Trophoblast cell (in vitro differentiated cells and primary cell): ENCODE measurements at regions not wholly inside any gene's neighbourhood (a gene's known extent, or its start where the extent isn't known, plus 50 kb on each side); places are given as distances from the start of the nearest gene placed in this dataset.

Experiments used
- DNase-seq, 2 donors: peaks; one replicate each; pipeline ENCODE4 v3.0.0-alpha.2; 2016
- H2AFZ ChIP-seq: 2 replicates; pipeline ENCODE4 v1.6.1; 2013; ENCODE audit warnings: low read length, moderate library complexity, mild to moderate bottlenecking; ENCODE audit not compliant: insufficient read depth, poor library complexity
- H2AK5ac ChIP-seq: 2 replicates; pipeline ENCODE4 v1.6.1; 2013; ENCODE audit warnings: mild to moderate bottlenecking, low read length
- H2BK120ac ChIP-seq: 2 replicates; pipeline ENCODE4 v1.6.1; 2013; ENCODE audit warnings: low read length, mild to moderate bottlenecking, moderate library complexity; ENCODE audit not compliant: insufficient read depth, poor library complexity
- H2BK12ac ChIP-seq: 2 replicates; pipeline ENCODE4 v1.6.1; 2013; ENCODE audit warnings: mild to moderate bottlenecking, low read length, moderate library complexity
- H2BK5ac ChIP-seq: 2 replicates; pipeline ENCODE4 v1.6.1; 2013; ENCODE audit warnings: low read length, low read depth, moderate library complexity, mild to moderate bottlenecking; ENCODE audit not compliant: poor library complexity
- H3K14ac ChIP-seq: 2 replicates; pipeline ENCODE4 v1.6.1; 2013; ENCODE audit warnings: mild to moderate bottlenecking, low read length
- H3K18ac ChIP-seq: 2 replicates; pipeline ENCODE4 v1.6.1; 2013; ENCODE audit warnings: mild to moderate bottlenecking, low read length
- H3K23ac ChIP-seq: 2 replicates; pipeline ENCODE4 v1.6.1; 2013; ENCODE audit warnings: low read length
- H3K27ac ChIP-seq: 2 replicates; pipeline ENCODE4 v1.5.1; 2013; ENCODE audit warnings: low read depth, mild to moderate bottlenecking, inconsistent platforms, low read length, moderate library complexity
- H3K27me3 ChIP-seq: 2 replicates; pipeline ENCODE4 v1.6.1; 2013; ENCODE audit warnings: inconsistent platforms, mild to moderate bottlenecking, low read length, moderate library complexity; ENCODE audit not compliant: insufficient read depth
- H3K36me3 ChIP-seq, 2 experiments: 1 replicate in 1 of 2; 2 replicates in 1 of 2; pipeline ENCODE4 v1.6.1; 2013; ENCODE audit warnings: low read length in 2 of 2, mild to moderate bottlenecking in 2 of 2, moderate library complexity in 1 of 2; ENCODE audit not compliant: insufficient read depth in 2 of 2, control insufficient read depth in 1 of 2
- H3K4ac ChIP-seq: 2 replicates; pipeline ENCODE4 v1.6.1; 2013; ENCODE audit warnings: low read depth, mild to moderate bottlenecking, low read length, moderate library complexity
- H3K4me1 ChIP-seq, 2 experiments: 1 replicate in 1 of 2; 2 replicates in 1 of 2; pipeline ENCODE4 v1.6.1; 2013; ENCODE audit warnings: low read length in 2 of 2, mild to moderate bottlenecking in 2 of 2, moderate library complexity in 1 of 2; ENCODE audit not compliant: insufficient read depth in 2 of 2, control insufficient read depth in 1 of 2
- H3K4me2 ChIP-seq: 2 replicates; pipeline ENCODE4 v1.6.1; 2013; ENCODE audit warnings: inconsistent platforms, mild to moderate bottlenecking, low read length, moderate library complexity
- H3K4me3 ChIP-seq: 2 replicates; pipeline ENCODE4 v1.5.1; 2013; ENCODE audit warnings: mild to moderate bottlenecking, low read depth, low read length, inconsistent platforms
- H3K79me1 ChIP-seq: one replicate; pipeline ENCODE4 v1.6.1; 2013; ENCODE audit warnings: low read length
- H3K79me2 ChIP-seq: 2 replicates; pipeline ENCODE4 v1.6.1; 2013; ENCODE audit warnings: low read length, mild to moderate bottlenecking; ENCODE audit not compliant: control insufficient read depth, insufficient read depth, poor library complexity
- H3K9ac ChIP-seq: 2 replicates; pipeline ENCODE4 v1.6.1; 2013; ENCODE audit warnings: mild to moderate bottlenecking, low read length
- H3K9me3 ChIP-seq: 2 replicates; pipeline ENCODE4 v1.6.1; 2013; ENCODE audit warnings: low read depth, mild to moderate bottlenecking, control low read depth, inconsistent platforms, low read length; ENCODE audit not compliant: insufficient read depth
- H4K12ac ChIP-seq: 2 replicates; pipeline ENCODE4 v1.6.1; 2013; ENCODE audit warnings: low read depth, mild to moderate bottlenecking, low read length, moderate library complexity
- H4K8ac ChIP-seq: 2 replicates; pipeline ENCODE4 v1.6.1; 2013; ENCODE audit warnings: low read depth, mild to moderate bottlenecking, low read length, moderate library complexity
- H4K91ac ChIP-seq: one replicate; pipeline ENCODE4 v1.6.1; 2013; ENCODE audit warnings: low read depth, mild to moderate bottlenecking, low read length, moderate library complexity
- WGBS: extraction: QIAGEN DNeasy Blood & Tissue Kit; methylation state at CpG from one replicate; pipeline ENCODE4 v1.1.7; 2013; ENCODE audit warnings: missing lambda C conversion rate; ENCODE audit not compliant: insufficient read length, insufficient coverage; ENCODE audit errors: extremely low coverage; 5-methylcytosine and 5-hydroxymethylcytosine counted together

- Histone ChIP-seq H2AK5ac (no peak overlapping the region), H4K12ac (no peak overlapping the region)
Observed at GRCh38 chr5:5593391-5593790, 170.9 kb downstream of the ICE1 start.

GRCh38 chr5:5592541-5592940 lies 170.1 kb downstream of the ICE1 start:
- Histone ChIP-seq H3K79me1 (no peaks in the 10 kb centered on the region), H3K36me3 (no peaks in the 10 kb centered on the region), H3K14ac (no peak overlapping the region), H2BK5ac (no peak overlapping the region), H3K4me1 (no peaks in the 10 kb centered on the region), H3K4ac (no peak overlapping the region), H3K23ac (no peak overlapping the region), H2BK12ac (no peak overlapping the region), H4K91ac (no peak overlapping the region), H2AK5ac (no peak overlapping the region), H3K4me2 (no peak overlapping the region), H3K4me3 (no peak overlapping the region), H4K12ac (no peak overlapping the region), H3K9ac (no peak overlapping the region), H4K8ac (no peak overlapping the region), H3K9me3 (no peaks in the 10 kb centered on the region), H3K27me3 (no peaks in the 10 kb centered on the region), H3K79me2 (no peaks in the 10 kb centered on the region), H2BK120ac (no peak overlapping the region), H3K27ac (no peak overlapping the region), H3K18ac (no peak overlapping the region), H2AFZ (no peak overlapping the region)
- no peak for DNase-seq
- WGBS, result no CpG with 5 or more reads among the region's 5 CpGs

More at GRCh38 chr5:5593391-5593790, 170.9 kb downstream of the ICE1 start:
- no peak for DNase-seq
- no peak overlapping the region for H3K4me3 ChIP-seq
- H3K27me3 ChIP-seq, result no peaks in the 10 kb centered on the region
- no peak overlapping the region for H2AFZ ChIP-seq
- no peak overlapping the region for H3K23ac ChIP-seq
- H3K9ac ChIP-seq, result no peak overlapping the region
- no peak overlapping the region for H3K4me2 ChIP-seq
- no peak overlapping the region for H3K18ac ChIP-seq
- H3K79me2 ChIP-seq, result no peaks in the 10 kb centered on the region
- no peaks in the 10 kb centered on the region for H3K9me3 ChIP-seq
- H3K79me1 ChIP-seq, result no peaks in the 10 kb centered on the region
- H2BK5ac ChIP-seq, result no peak overlapping the region
- no peak overlapping the region for H4K8ac ChIP-seq
- H2BK120ac ChIP-seq, result no peak overlapping the region
- H2BK12ac ChIP-seq, result no peak overlapping the region
- H3K14ac ChIP-seq, result no peak overlapping the region
- H4K91ac ChIP-seq, result no peak overlapping the region
- no peak overlapping the region for H3K27ac ChIP-seq
- no peaks in the 10 kb centered on the region for H3K4me1 ChIP-seq
- no peak overlapping the region for H3K4ac ChIP-seq
- H3K36me3 ChIP-seq, result no peaks in the 10 kb centered on the region

DNA sequence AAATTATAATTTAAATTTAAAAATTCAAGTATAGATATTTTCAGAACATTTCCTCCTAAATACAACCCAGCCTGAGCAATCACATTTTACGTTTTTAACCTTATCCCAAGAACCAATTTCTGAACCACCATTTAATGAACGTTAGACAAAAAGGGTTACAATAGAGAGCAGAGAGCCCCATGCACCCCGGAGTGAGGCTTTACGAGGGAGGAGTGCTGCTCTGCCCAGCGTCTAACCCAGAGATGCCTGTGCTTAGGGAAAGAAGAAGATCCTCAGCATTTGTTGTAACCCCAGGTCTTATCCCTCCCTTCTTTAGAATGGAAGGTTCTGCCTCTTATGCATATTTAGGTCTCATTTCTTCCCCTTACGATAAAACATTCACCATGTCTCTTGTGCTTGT lies 169.1 kb downstream of the ICE1 start:
- Histone ChIP-seq H3K4me2 (no peak overlapping the region), H2AFZ (no peak overlapping the region), H2BK5ac (no peak overlapping the region), H3K36me3 (no peaks in the 10 kb centered on the region), H3K4me1 (no peaks in the 10 kb centered on the region), H3K23ac (no peak overlapping the region), H3K79me1 (no peaks in the 10 kb centered on the region), H3K4ac (no peak overlapping the region), H3K27ac (no peak overlapping the region), H3K27me3 (no peaks in the 10 kb centered on the region), H2AK5ac (no peak overlapping the region), H4K12ac (no peak overlapping the region), H3K4me3 (no peak overlapping the region), H4K8ac (no peak overlapping the region), H3K9ac (no peak overlapping the region), H3K9me3 (no peaks in the 10 kb centered on the region), H4K91ac (no peak overlapping the region), H3K79me2 (no peaks in the 10 kb centered on the region), H3K18ac (no peak overlapping the region), H2BK12ac (no peak overlapping the region), H3K14ac (no peak overlapping the region), H2BK120ac (no peak overlapping the region)
- DNase-seq, result no peak
- no CpG with 5 or more reads among the region's 6 CpGs for WGBS

DNA sequence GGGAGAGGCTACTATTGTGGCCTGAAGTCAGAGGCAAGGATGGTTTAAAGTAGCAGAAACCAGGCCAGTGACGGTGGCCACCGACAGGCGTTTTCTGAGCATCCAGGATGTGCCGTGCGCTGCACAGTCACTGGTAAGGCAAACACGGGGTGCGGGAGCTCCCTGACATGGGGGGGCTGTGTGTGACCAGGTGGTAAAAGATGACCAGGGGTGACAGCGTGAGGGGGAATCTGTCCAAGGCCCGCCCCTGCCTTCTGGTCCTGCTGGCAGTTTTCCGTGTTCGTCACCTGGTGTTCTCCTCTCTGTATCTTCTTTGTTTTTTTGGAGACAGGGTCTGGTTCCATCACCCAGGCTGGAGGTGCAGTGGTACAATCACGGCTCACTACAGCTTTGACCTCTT lies 167.4 kb downstream of the ICE1 start:
- no peak overlapping the region for H3K4me2 ChIP-seq
- no peak overlapping the region for H2BK120ac ChIP-seq
- no peaks in the 10 kb centered on the region for H3K79me2 ChIP-seq
- no peak overlapping the region for H3K4ac ChIP-seq
- no peak overlapping the region for H3K18ac ChIP-seq
- no peaks in the 10 kb centered on the region for H3K79me1 ChIP-seq
- no peak overlapping the region for H4K8ac ChIP-seq
- WGBS, result no CpG with 5 or more reads among the region's 12 CpGs
- no peaks in the 10 kb centered on the region for H3K4me1 ChIP-seq
- no peak overlapping the region for H2AK5ac ChIP-seq
- no peak overlapping the region for H4K12ac ChIP-seq
- no peak overlapping the region for H2AFZ ChIP-seq
- H3K27me3 ChIP-seq, result no peaks in the 10 kb centered on the region
- H3K9me3 ChIP-seq, result no peaks in the 10 kb centered on the region
- no peak overlapping the region for H4K91ac ChIP-seq
- H3K9ac ChIP-seq, result no peak overlapping the region
- no peak overlapping the region for H3K27ac ChIP-seq
- no peak for DNase-seq
- no peak overlapping the region for H3K14ac ChIP-seq
- H3K36me3 ChIP-seq, result no peaks in the 10 kb centered on the region
- no peak overlapping the region for H3K23ac ChIP-seq
- H3K4me3 ChIP-seq, result no peak overlapping the region
- no peak overlapping the region for H2BK5ac ChIP-seq
- H2BK12ac ChIP-seq, result no peak overlapping the region
